ENCODE measurements at regions not wholly inside any gene's neighbourhood (a gene's known extent, or its start where the extent isn't known, plus 50 kb on each side); places are given as distances from the start of the nearest gene placed in this dataset.

- DNase-seq (ENCODE audit: low spot score) = peak; percentile 67
These were observed 111.7 kb upstream of the MBL2 start for GRCh38 chr10:52883996-52884871.

- DNase-seq (ENCODE audit: low spot score) = no peak
These were observed 106.7 kb upstream of the MBL2 start for GRCh38 chr10:52879091-52879807.

GRCh38 chr10:52877451-52877850 lies 104.9 kb upstream of the MBL2 start:
- no peak for DNase-seq (ENCODE audit: low spot score)

- DNase-seq (ENCODE audit: low spot score) = no peak
These were observed 102.8 kb upstream of the MBL2 start for GRCh38 chr10:52875336-52875735.

GRCh38 chr10:52874581-52874980 lies 102.0 kb upstream of the MBL2 start:
- DNase-seq (ENCODE audit: low spot score) = no peak

GRCh38 chr10:52871191-52871843 lies 98.7 kb upstream of the MBL2 start:
- DNase-seq (ENCODE audit: low spot score) = no peak

GRCh38 chr10:52870562-52870961 lies 98.0 kb upstream of the MBL2 start:
- no peak for DNase-seq (ENCODE audit: low spot score)

- DNase-seq (ENCODE audit: low spot score) = no peak
These were observed 97.3 kb upstream of the MBL2 start for GRCh38 chr10:52869864-52870263.

- DNase-seq (ENCODE audit: low spot score) = no peak
These were observed 92.6 kb upstream of the MBL2 start for GRCh38 chr10:52865213-52865612.

- peak; percentile 61 for DNase-seq (ENCODE audit: low spot score)
These were observed 91.9 kb upstream of the MBL2 start for GRCh38 chr10:52864201-52865106.

- no peak for DNase-seq (ENCODE audit: low spot score)
These were observed 86.1 kb upstream of the MBL2 start for GRCh38 chr10:52858722-52859121.

- DNase-seq (ENCODE audit: low spot score) = no peak
These were observed 83.2 kb upstream of the MBL2 start for GRCh38 chr10:52855546-52856325.

- no peak for DNase-seq (ENCODE audit: low spot score)
These were observed 81.1 kb upstream of the MBL2 start for GRCh38 chr10:52853704-52854103.

GRCh38 chr10:52836816-52837215 lies 64.2 kb upstream of the MBL2 start:
- no peak for DNase-seq (ENCODE audit: low spot score)

Data from RKO (cell line).